Immature natural killer cell (primary cell): ENCODE measurements at regions not wholly inside any gene's neighbourhood (a gene's known extent, or its start where the extent isn't known, plus 50 kb on each side); places are given as distances from the start of the nearest gene placed in this dataset.
"Not testable (repeated sequence)": the region's sequence is repeated elsewhere in the genome, so short reads cannot be mapped to it uniquely, and the experiment has no call there.

ENCODE experiments used
- DNase-seq, 3 donors: peaks; one replicate each; pipeline ENCODE4 v3.0.0; 2022; ENCODE audit warnings: mixed read lengths in 1 of 3
- H3K27ac Mint-ChIP-seq, 6 donors: one replicate each; pipeline ENCODE4 v1.8.0; 2020; ENCODE audit warnings: mixed read lengths in 6 of 6, mild to moderate bottlenecking in 5 of 6, inconsistent platforms in 4 of 6, moderate library complexity in 3 of 6
- H3K27me3 Mint-ChIP-seq, 3 donors: one replicate each; pipeline ENCODE4 v1.8.0; 2020 to 2021; ENCODE audit warnings: low read depth in 3 of 3, mild to moderate bottlenecking in 3 of 3, mixed read lengths in 3 of 3, moderate library complexity in 3 of 3, inconsistent platforms in 1 of 3
- H3K36me3 Mint-ChIP-seq, 3 donors: one replicate each; pipeline ENCODE4 v1.8.0; 2020; ENCODE audit warnings: mixed read lengths in 3 of 3, inconsistent platforms in 2 of 3, mild to moderate bottlenecking in 2 of 3
- H3K4me1 Mint-ChIP-seq, 2 donors: one replicate each; pipeline ENCODE4 v1.8.0; 2020; ENCODE audit warnings: inconsistent platforms in 2 of 2, mild to moderate bottlenecking in 2 of 2, mixed read lengths in 2 of 2, moderate library complexity in 1 of 2
- H3K4me3 Mint-ChIP-seq, 5 donors: one replicate each; pipeline ENCODE4 v1.8.0; 2020; ENCODE audit warnings: mild to moderate bottlenecking in 5 of 5, mixed read lengths in 5 of 5, inconsistent platforms in 3 of 5, moderate library complexity in 3 of 5
- H3K9me3 Mint-ChIP-seq, 6 donors: one replicate each; pipeline ENCODE4 v1.8.0; 2020; ENCODE audit warnings: mild to moderate bottlenecking in 6 of 6, mixed read lengths in 6 of 6, inconsistent platforms in 4 of 6, moderate library complexity in 3 of 6

DNA sequence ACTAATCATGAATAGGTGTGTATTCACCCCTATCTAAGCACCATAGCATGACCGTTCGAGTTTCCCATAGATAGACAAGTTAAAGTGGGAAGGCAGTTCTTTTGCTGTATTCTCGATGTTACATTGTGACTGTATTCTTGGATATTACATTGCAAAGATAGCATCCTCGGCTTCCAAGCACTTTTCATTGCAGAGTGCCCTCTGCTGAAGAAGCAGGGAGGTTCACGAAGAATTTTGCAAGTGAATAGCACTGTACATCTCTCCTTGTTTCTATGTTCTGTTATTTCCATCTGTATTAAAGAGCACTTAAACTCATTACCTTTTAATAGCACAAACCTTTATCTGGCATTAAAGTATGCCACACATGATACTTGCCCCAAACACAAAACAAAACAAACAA lies 426.7 kb upstream of the ARX start:
- no peaks in the 10 kb centered on the region for H3K36me3 Mint-ChIP-seq
- no peak for DNase-seq
- no peak overlapping the region for H3K4me3 Mint-ChIP-seq
- peaks cover 0 to 2% (median 0%) of the 10 kb centered on the region in 6 donors for H3K9me3 Mint-ChIP-seq
- no peak overlapping the region for H3K27ac Mint-ChIP-seq
- H3K4me1 Mint-ChIP-seq: no peaks in the 10 kb centered on the region
- H3K27me3 Mint-ChIP-seq: peaks cover 0 to 4% (median 3%) of the 10 kb centered on the region in 3 donors

DNA sequence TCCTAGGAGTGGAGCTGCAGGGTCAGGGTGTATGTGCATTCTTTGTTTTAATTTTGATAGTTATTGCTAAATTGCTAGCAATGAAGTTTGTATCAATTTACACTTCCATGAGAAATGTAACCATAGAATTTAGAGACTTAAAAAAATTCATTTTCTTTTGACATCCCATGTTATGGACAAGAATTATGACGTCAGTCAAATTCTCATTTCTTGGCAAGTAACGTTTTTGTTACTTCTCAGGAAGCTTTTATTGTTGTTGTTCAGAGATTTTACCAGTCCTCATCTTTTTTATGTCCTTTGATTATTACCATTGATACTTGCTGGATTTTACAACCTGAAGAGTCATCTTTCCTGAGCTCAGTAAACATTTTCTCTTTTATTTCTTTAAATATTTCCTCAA lies 417.5 kb upstream of the ARX start:
- Mint-ChIP-seq H3K27ac (no peak overlapping the region), H3K4me1 (no peaks in the 10 kb centered on the region), H3K4me3 (no peak overlapping the region), H3K27me3 (peaks cover 0 to 2% (median 0%) of the 10 kb centered on the region in 3 donors), H3K36me3 (no peaks in the 10 kb centered on the region), H3K9me3 (peaks cover 0 to 4% (median under 1%) of the 10 kb centered on the region in 6 donors)
- no peak for DNase-seq

DNA sequence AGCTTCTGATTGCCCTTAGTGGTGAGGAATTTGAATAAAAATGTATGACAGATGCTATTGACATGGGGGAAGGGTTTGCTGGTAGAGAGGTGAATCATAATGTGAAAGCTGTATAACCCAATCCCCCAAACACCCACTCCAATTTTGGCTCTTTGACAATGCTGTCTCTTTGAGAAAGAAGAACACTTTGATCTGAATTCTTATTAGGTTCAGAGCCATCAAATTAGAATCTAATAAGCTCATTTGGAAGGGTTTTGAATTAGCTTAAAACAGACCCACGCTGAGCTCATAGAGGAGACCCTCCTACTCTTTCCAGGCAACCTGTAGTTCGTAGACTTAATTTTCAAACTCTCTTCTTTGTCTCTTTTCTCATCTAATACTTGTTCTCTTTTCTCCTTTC lies 416.6 kb upstream of the ARX start:
- no peaks in the 10 kb centered on the region for H3K4me1 Mint-ChIP-seq
- no peak for DNase-seq
- no peak overlapping the region for H3K4me3 Mint-ChIP-seq
- peaks cover 0 to 6% (median 3%) of the 10 kb centered on the region in 6 donors for H3K9me3 Mint-ChIP-seq
- H3K36me3 Mint-ChIP-seq: no peaks in the 10 kb centered on the region
- H3K27ac Mint-ChIP-seq: no peak overlapping the region
- peaks cover 0 to 2% (median 0%) of the 10 kb centered on the region in 3 donors for H3K27me3 Mint-ChIP-seq

DNA sequence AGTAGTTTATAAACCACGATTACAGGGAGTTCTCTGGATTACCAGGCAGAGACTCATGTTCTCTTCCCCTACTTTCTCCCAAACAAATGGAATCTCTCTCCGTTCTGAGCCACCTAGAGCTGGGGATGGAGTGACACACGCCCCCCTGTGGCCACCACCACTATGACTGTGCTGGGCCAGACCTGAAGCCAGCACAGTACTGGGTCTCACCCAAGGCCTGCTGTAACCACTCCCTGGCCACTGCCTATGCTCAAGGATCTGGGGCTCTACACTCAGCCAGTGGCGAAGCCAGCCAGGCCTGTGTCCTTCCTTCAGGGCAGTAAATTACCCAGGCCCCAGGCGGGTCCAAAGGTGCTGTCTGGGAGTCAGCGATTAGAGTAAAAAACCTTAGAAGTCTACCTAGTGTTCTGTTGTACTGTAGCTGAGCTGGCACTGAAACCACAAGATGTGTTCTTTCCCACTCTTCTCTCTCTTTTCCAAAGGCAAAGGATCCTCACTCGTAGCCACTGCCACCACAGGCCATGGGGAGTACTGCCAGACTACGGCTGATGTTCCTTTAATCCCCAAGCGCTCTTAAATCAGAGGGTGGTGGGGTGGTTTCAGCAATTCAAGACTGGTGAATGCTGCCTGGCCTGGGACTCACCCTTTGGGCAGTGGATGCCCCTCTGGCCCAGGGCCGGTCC lies 412.2 kb upstream of the ARX start:
- no peaks in the 10 kb centered on the region for H3K4me1 Mint-ChIP-seq
- no peak overlapping the region for H3K4me3 Mint-ChIP-seq
- peaks cover 0 to 11% (median 9%) of the 10 kb centered on the region in 6 donors for H3K9me3 Mint-ChIP-seq
- no peaks in the 10 kb centered on the region for H3K36me3 Mint-ChIP-seq
- H3K27me3 Mint-ChIP-seq: no peaks in the 10 kb centered on the region
- no peak overlapping the region for H3K27ac Mint-ChIP-seq
- DNase-seq: no peak

DNA sequence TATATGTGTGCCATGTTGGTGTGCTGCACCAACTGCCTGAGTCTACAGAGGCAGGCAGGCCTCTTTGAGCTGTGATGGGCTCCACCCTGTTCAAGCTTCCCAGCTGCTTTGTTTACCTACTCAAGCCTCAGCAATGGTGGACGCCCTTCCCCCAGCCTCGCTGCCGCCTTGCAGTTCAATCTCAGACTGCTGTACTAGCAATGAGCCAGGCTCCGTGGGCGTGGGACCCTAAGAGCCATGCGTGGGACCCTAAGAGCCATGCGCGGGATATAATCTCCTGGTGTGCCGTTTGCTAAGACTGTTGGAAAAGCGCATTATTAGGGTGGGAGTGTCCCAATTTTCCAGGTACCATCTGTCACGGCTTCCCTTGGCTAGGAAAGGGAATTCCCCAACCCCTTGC lies 388.4 kb upstream of the ARX start:
- not testable (repeated sequence) for H3K36me3 Mint-ChIP-seq, H3K4me1 Mint-ChIP-seq, H3K27me3 Mint-ChIP-seq, DNase-seq, H3K9me3 Mint-ChIP-seq, H3K27ac Mint-ChIP-seq, H3K4me3 Mint-ChIP-seq

DNA sequence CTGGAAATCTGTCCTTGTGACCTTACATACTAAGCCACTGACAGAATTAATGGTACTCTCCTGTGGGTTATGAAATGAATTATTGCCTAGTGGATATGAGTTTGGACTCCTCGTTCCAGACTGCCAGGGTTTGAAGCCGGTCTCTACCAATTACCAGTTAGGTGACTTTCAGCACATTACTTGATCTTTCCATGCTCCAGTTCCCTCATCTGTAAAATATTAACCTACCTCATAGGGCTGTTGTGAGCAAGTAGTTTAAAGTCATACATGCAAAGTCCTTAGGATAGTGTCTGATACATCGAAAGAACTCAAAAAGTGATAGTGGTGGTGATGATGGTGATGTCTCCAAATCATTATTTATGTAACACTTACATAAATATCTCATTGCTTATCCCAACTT lies 373.5 kb upstream of the ARX start:
- H3K27ac Mint-ChIP-seq: no peak overlapping the region
- peaks cover 1 to 11% (median 4%) of the 10 kb centered on the region in 6 donors for H3K9me3 Mint-ChIP-seq
- no peaks in the 10 kb centered on the region for H3K27me3 Mint-ChIP-seq
- no peaks in the 10 kb centered on the region for H3K4me1 Mint-ChIP-seq
- no peak overlapping the region for H3K4me3 Mint-ChIP-seq
- H3K36me3 Mint-ChIP-seq: no peaks in the 10 kb centered on the region
- no peak for DNase-seq

DNA sequence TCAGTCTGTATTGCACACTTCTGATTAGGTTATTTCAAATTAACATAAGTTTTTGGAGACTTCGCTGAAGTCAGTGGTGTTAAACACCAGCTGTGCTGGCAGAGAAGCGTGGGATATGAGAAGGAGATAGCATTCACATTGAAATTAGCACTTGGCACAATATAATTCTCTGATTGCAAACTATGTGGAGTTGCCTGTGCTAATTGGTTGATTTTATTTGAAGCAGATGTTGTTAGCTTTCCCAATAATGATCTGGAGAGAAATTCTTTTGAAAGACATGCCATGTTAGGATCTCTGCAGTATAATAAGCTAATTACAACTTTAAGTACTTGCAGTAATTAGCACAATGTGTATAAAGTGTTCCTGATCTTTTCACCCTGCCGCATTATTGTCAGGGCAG lies 367.4 kb upstream of the ARX start:
- no peaks in the 10 kb centered on the region for H3K27me3 Mint-ChIP-seq
- H3K27ac Mint-ChIP-seq: no peak overlapping the region
- no peak overlapping the region for H3K4me3 Mint-ChIP-seq
- H3K9me3 Mint-ChIP-seq: peaks cover 0 to 5% (median 2%) of the 10 kb centered on the region in 6 donors
- no peaks in the 10 kb centered on the region for H3K4me1 Mint-ChIP-seq
- no peaks in the 10 kb centered on the region for H3K36me3 Mint-ChIP-seq
- no peak for DNase-seq

DNA sequence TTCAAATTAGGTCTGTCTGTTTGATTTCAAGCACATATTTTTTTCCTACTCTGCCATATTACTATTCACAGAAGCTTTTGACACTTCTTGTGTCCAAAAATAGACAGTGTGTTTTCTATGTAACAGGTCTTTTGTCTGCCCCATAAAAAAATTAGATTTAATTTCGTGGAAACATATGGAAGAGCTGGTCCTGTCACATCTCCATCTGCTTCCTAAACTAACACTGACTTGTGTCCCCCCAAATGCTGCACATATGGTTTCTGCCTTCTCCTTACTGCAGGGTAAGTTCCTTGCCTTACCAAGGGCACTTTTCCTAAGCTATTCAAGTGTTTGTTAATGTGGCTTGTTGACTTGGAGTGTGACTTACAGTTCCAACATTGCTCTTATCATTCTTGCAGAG lies 340.7 kb upstream of the ARX start:
- Mint-ChIP-seq H3K4me1 (no peaks in the 10 kb centered on the region), H3K9me3 (peaks cover 0 to 4% (median 0%) of the 10 kb centered on the region in 6 donors), H3K27ac (no peak overlapping the region), H3K36me3 (no peaks in the 10 kb centered on the region), H3K27me3 (no peaks in the 10 kb centered on the region), H3K4me3 (no peak overlapping the region)
- no peak for DNase-seq

DNA sequence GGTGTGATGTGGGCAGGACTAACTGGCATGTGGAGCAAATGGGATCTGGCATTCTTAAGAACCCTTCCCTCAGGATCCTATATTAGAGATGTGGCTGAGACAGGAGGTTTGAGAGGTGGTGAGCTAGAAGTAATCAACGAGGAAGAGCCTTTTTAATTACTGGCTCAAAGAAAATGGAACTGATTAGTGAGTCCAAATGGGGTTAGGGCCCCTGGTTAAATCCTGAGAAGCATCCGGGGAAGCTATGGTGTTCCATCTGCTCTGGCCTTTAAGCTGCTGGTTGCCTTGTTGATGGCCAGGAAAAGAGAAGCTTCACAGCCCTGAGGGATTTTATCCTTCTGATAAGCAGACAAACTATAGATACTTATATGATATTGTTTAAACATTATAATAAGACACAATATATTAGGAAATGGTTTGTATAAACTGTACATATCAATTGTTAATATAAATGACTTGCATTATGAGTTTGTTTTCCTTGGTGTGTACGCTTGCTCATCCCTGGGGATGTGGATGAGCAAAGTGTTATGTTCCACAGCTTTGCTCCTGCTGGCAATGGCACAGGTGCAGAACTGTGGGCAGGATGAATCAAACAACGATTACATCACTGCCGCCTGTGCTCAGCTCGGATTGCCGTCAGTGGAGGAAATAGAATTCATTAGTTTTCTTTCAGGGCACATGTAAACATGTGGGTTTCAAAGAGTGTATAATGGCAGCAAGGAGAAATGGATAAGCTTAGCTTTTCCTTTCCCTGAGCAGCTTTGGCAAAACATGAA lies 328.6 kb upstream of the ARX start:
- Mint-ChIP-seq H3K27ac (no peak overlapping the region), H3K27me3 (peaks cover 0 to 3% (median 2%) of the 10 kb centered on the region in 3 donors), H3K36me3 (no peaks in the 10 kb centered on the region)

DNA sequence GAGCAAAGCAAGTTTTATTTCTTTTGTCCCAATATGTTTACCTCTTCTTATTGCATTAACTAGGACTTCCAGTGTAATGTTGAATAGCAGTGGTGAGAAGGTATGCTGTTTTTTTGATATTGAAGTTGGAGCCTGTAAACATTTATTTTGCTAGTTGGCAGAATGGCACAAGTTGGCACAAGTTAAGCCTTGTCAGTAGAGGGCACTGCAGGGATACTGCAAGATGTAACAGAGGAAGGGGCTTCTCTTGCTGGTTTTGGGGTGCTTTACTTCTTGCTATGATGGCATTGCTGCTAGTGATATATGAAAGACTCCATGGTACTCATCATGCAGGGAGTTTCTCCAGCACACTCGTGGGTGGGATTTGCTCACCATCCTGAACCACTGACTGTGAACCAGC lies 327.3 kb upstream of the ARX start:
- H3K27ac Mint-ChIP-seq: no peak overlapping the region
- peaks cover 0 to 7% (median 2%) of the 10 kb centered on the region in 3 donors for H3K27me3 Mint-ChIP-seq
- no peaks in the 10 kb centered on the region for H3K36me3 Mint-ChIP-seq
- no peaks in the 10 kb centered on the region for H3K4me1 Mint-ChIP-seq
- no peak for DNase-seq
- peaks cover 0 to 6% (median 3%) of the 10 kb centered on the region in 6 donors for H3K9me3 Mint-ChIP-seq
- no peak overlapping the region for H3K4me3 Mint-ChIP-seq

More for the DNA sequence above, 328.6 kb upstream of the ARX start:
- H3K4me1 Mint-ChIP-seq: no peaks in the 10 kb centered on the region
- no peak for DNase-seq
- H3K9me3 Mint-ChIP-seq: peaks cover 0 to 4% (median 0%) of the 10 kb centered on the region in 6 donors
- H3K4me3 Mint-ChIP-seq: no peak overlapping the region

DNA sequence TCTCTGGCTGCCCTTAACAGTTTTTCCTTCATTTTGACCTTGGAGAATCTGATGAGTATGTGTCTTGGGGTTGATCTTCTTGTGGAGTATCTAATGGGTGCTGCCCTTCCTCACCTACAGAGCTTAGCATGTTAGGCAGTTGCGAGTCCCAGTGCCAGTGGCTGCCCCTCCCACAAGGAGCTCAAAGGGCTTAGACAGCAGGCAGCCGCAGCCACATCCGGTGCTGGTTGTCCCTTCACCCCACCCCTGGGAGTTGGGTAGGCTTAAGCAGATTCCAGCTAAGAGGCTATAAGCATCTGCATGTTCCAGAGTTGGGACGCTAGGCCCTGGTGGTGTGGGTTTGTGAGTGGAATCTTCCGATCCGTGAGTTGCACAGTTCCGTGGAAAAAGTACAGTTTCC lies 322.1 kb upstream of the ARX start:
- Mint-ChIP-seq H3K9me3 (peaks cover 0 to 6% (median under 1%) of the 10 kb centered on the region in 6 donors), H3K27ac (no peak overlapping the region), H3K4me3 (no peak overlapping the region), H3K27me3 (peaks cover 0 to 4% (median 0%) of the 10 kb centered on the region in 3 donors), H3K4me1 (no peaks in the 10 kb centered on the region), H3K36me3 (no peaks in the 10 kb centered on the region)
- no peak for DNase-seq

DNA sequence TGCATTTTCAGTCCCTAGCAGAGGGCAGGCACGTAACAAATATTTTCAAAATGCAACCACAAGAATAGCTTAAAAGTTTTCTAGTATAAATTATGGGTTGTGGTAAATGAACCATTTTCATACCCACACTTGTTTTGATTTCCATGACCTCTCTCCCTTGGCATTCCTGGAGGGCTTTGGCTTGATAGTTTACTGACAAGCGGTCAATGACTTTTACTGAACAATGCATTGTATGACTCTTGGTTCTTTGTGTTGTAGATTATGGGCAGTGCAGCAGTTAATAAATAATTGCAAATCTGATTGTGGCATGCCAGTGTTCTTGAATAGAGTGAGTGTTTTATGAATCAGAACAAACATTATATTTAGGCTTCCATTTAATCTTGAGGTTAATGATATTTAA lies 285.2 kb upstream of the ARX start:
- H3K27ac Mint-ChIP-seq: no peak overlapping the region
- H3K27me3 Mint-ChIP-seq: peaks cover 0 to 3% (median 0%) of the 10 kb centered on the region in 3 donors
- H3K4me3 Mint-ChIP-seq: no peak overlapping the region
- peaks cover 0 to 3% (median under 1%) of the 10 kb centered on the region in 6 donors for H3K9me3 Mint-ChIP-seq
- no peak for DNase-seq
- no peaks in the 10 kb centered on the region for H3K36me3 Mint-ChIP-seq
- H3K4me1 Mint-ChIP-seq: no peaks in the 10 kb centered on the region

DNA sequence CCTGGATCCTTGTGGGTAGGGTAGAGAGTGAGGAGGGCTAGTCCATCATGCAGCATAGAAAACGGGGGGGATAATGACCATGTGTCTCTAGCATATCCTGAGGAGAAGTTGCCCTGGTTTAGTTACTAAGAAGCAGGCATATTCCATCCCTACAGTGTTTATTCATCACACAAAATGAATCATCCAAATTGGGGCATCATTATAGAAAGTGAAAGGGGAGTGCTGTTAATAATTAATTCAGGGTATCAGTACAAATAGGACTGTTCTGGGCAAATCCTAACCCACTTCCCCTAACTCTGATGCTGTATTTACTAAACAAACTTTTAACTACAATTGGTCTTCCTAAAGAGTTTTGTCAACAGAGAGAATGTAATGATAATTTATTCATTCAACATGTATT lies 281.1 kb upstream of the ARX start:
- peaks cover 0 to 3% (median under 1%) of the 10 kb centered on the region in 6 donors for H3K9me3 Mint-ChIP-seq
- DNase-seq: no peak
- H3K4me3 Mint-ChIP-seq: no peak overlapping the region
- no peaks in the 10 kb centered on the region for H3K36me3 Mint-ChIP-seq
- no peak overlapping the region for H3K27ac Mint-ChIP-seq
- H3K4me1 Mint-ChIP-seq: no peaks in the 10 kb centered on the region
- peaks cover 0 to 3% (median 2%) of the 10 kb centered on the region in 3 donors for H3K27me3 Mint-ChIP-seq

DNA sequence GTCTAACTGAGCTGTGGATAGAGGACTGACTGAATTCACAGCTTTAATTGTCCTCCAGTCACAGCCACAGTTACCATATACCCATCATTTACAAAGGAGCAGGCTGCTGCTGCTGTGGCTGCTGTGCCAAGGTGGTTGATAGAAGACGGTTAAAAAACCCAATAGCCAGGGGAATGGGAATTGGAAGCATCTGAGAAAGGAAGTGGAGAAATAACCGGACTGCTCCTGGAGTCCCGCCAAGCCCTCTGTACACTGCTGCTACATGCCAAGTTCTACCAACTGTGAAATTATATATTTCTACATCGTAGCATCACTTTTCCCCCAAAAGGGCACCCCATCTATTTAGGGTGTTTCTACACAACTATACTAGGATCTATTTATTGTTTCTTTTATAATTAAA lies 279.7 kb upstream of the ARX start:
- no peaks in the 10 kb centered on the region for H3K4me1 Mint-ChIP-seq
- peaks cover 0 to 3% (median 2%) of the 10 kb centered on the region in 3 donors for H3K27me3 Mint-ChIP-seq
- H3K36me3 Mint-ChIP-seq: no peaks in the 10 kb centered on the region
- no peak overlapping the region for H3K4me3 Mint-ChIP-seq
- H3K27ac Mint-ChIP-seq: no peak overlapping the region
- no peak for DNase-seq
- H3K9me3 Mint-ChIP-seq: peaks cover 0 to 3% (median 0%) of the 10 kb centered on the region in 6 donors
